Endodermal cell (in vitro differentiated cells): ENCODE measurements at regions not wholly inside any gene's neighbourhood (a gene's known extent, or its start where the extent isn't known, plus 50 kb on each side); places are given as distances from the start of the nearest gene placed in this dataset.

Experiments
- DNase-seq: peaks from one replicate; pipeline ENCODE4 v3.0.0-alpha.2; 2017
- H3K27ac ChIP-seq: 2 replicates; pipeline ENCODE4 v1.5.1; 2013; ENCODE audit warnings: mild to moderate bottlenecking, low read depth, low read length, moderate library complexity
- H3K27me3 ChIP-seq: 2 replicates; pipeline ENCODE4 v1.6.1; 2013; ENCODE audit warnings: mild to moderate bottlenecking, low read length, moderate library complexity; ENCODE audit not compliant: insufficient read depth, control insufficient read depth, poor library complexity, severe bottlenecking
- H3K36me3 ChIP-seq: 2 replicates; pipeline ENCODE4 v1.7.0; 2013; ENCODE audit warnings: mild to moderate bottlenecking, low read length, moderate library complexity; ENCODE audit not compliant: control insufficient read depth, insufficient read depth
- H3K4me1 ChIP-seq: one replicate; pipeline ENCODE4 v1.7.0; 2013; ENCODE audit warnings: low read length; ENCODE audit not compliant: control insufficient read depth, insufficient read depth
- H3K4me3 ChIP-seq: 2 replicates; pipeline ENCODE4 v1.5.1; 2013; ENCODE audit warnings: mild to moderate bottlenecking, low read length, moderate library complexity
- H3K9ac ChIP-seq: 2 replicates; pipeline ENCODE4 v1.6.1; 2013; ENCODE audit warnings: mild to moderate bottlenecking, low read length, moderate library complexity; ENCODE audit not compliant: poor library complexity, severe bottlenecking; ENCODE audit errors: extremely low read depth
- H3K9me3 ChIP-seq: 2 replicates; pipeline ENCODE4 v1.6.1; 2013; ENCODE audit warnings: mild to moderate bottlenecking, low read length, moderate library complexity; ENCODE audit not compliant: control insufficient read depth
- H3K27ac Mint-ChIP-seq: 2 replicates; pipeline ENCODE4 v1.8.0; 2020; ENCODE audit warnings: mixed read lengths
- H3K27me3 Mint-ChIP-seq: 2 replicates; pipeline ENCODE4 v1.8.0; 2021; ENCODE audit warnings: mild to moderate bottlenecking, mixed read lengths; ENCODE audit not compliant: insufficient read depth
- H3K36me3 Mint-ChIP-seq: 2 replicates; pipeline ENCODE4 v1.8.0; 2020; ENCODE audit warnings: low read depth, mixed read lengths
- H3K4me1 Mint-ChIP-seq: 2 replicates; pipeline ENCODE4 v1.8.0; 2020; ENCODE audit warnings: mixed read lengths
- H3K4me3 Mint-ChIP-seq: 2 replicates; pipeline ENCODE4 v1.8.0; 2020; ENCODE audit warnings: mild to moderate bottlenecking, moderate library complexity, mixed read lengths
- H3K9me3 Mint-ChIP-seq: 2 replicates; pipeline ENCODE4 v1.8.0; 2020; ENCODE audit warnings: mild to moderate bottlenecking, mixed read lengths
- CTCF ChIP-seq: fragments of 200-600 bp; sonication (generic); conservative IDR thresholded peaks from 2 replicates; pipeline ENCODE4 v1.5.0; 2021; ENCODE audit warnings: antibody characterized with exemption, mild to moderate bottlenecking
- WGBS, 2 experiments: methylation state at CpG; one replicate each; pipeline versions ENCODE4 v1.1.5 to v1.1.7; 2013; ENCODE audit warnings: missing lambda C conversion rate in 2 of 2, mixed read lengths in 1 of 2; ENCODE audit not compliant: insufficient coverage in 1 of 2, insufficient read length in 1 of 2; 5-methylcytosine and 5-hydroxymethylcytosine counted together

- H3K36me3 ChIP-seq = no peaks in the 10 kb centered on the region
- WGBS, 2 experiments = 90% methylated on average over 2 of the region's 2 CpGs; no CpG with 5 or more reads in 1 of the 2 experiments
- no peak for TF ChIP-seq CTCF
Observed at GRCh38 chr3:22068619-22069018, 317.6 kb upstream of the ZNF385D start.

GRCh38 chr3:22088204-22088603 lies 337.2 kb upstream of the ZNF385D start:
- H3K9ac ChIP-seq = no peak overlapping the region
- Mint-ChIP-seq H3K9me3 (no peaks in the 10 kb centered on the region), H3K4me3 (no peak overlapping the region), H3K27me3 (peaks cover 24% of the 10 kb centered on the region), H3K36me3 (no peaks in the 10 kb centered on the region), H3K4me1 (no peaks in the 10 kb centered on the region), H3K27ac (no peak overlapping the region)
- H3K9me3 ChIP-seq = no peaks in the 10 kb centered on the region
- no peaks in the 10 kb centered on the region for H3K27me3 ChIP-seq
- no peak for TF ChIP-seq CTCF
- DNase-seq = no peak
- H3K4me3 ChIP-seq = no peak overlapping the region
- H3K27ac ChIP-seq = no peak overlapping the region
- H3K36me3 ChIP-seq = no peaks in the 10 kb centered on the region
- H3K4me1 ChIP-seq = no peaks in the 10 kb centered on the region
- 86 to 95% methylated on average over 1 to 3 of the region's 3 CpGs for whole genome bisulfite sequencing, 2 experiments

More at GRCh38 chr3:22068619-22069018, 317.6 kb upstream of the ZNF385D start:
- no peaks in the 10 kb centered on the region for H3K4me1 ChIP-seq
- peaks cover 4% of the 10 kb centered on the region for H3K4me1 Mint-ChIP-seq
- no peaks in the 10 kb centered on the region for H3K9me3 ChIP-seq
- no peak overlapping the region for H3K4me3 ChIP-seq
- no peaks in the 10 kb centered on the region for H3K27me3 ChIP-seq
- no peaks in the 10 kb centered on the region for H3K9me3 Mint-ChIP-seq
- H3K27ac Mint-ChIP-seq = no peak overlapping the region
- H3K27me3 Mint-ChIP-seq = no peaks in the 10 kb centered on the region
- H3K36me3 Mint-ChIP-seq = no peaks in the 10 kb centered on the region
- no peak overlapping the region for H3K9ac ChIP-seq
- DNase-seq = no peak
- H3K4me3 Mint-ChIP-seq = no peak overlapping the region
- H3K27ac ChIP-seq = no peak overlapping the region

- WGBS, 2 experiments = 29% methylated on average over 4 of the region's 4 CpGs; no CpG with 5 or more reads in 1 of the 2 experiments
- Mint-ChIP-seq H3K4me1 (no peaks in the 10 kb centered on the region), H3K9me3 (no peaks in the 10 kb centered on the region), H3K36me3 (no peaks in the 10 kb centered on the region), H3K4me3 (no peak overlapping the region), H3K27ac (no peak overlapping the region), H3K27me3 (peaks cover 14% of the 10 kb centered on the region)
- Histone ChIP-seq H3K27me3 (no peaks in the 10 kb centered on the region), H3K9me3 (no peaks in the 10 kb centered on the region), H3K4me1 (no peaks in the 10 kb centered on the region), H3K4me3 (no peak overlapping the region), H3K9ac (no peak overlapping the region), H3K27ac (no peak overlapping the region), H3K36me3 (no peaks in the 10 kb centered on the region)
- peak; percentile 79 for TF ChIP-seq CTCF
- DNase-seq = peak; percentile 65
Observed at GRCh38 chr3:22089284-22089683, 338.3 kb upstream of the ZNF385D start.
